ENCODE measurements at regions not wholly inside any gene's neighbourhood (a gene's known extent, or its start where the extent isn't known, plus 50 kb on each side); places are given as distances from the start of the nearest gene placed in this dataset.

GRCh38 chr1:61579802-61580201 is 145.1 kb downstream of the TM2D1 start:
- Mint-ChIP-seq H3K36me3 (ENCODE audit: low read depth, unreplicated experiment) (no peaks in the 10 kb centered on the region), H3K4me3 (ENCODE audit: unreplicated experiment) (no peak overlapping the region), H3K27ac (ENCODE audit: unreplicated experiment) (no peak overlapping the region), H3K4me1 (ENCODE audit: low read depth, unreplicated experiment) (no peaks in the 10 kb centered on the region), H3K27me3 (ENCODE audit: low read depth, unreplicated experiment) (peaks cover 14% of the 10 kb centered on the region), H3K9me3 (ENCODE audit: unreplicated experiment) (peaks cover 5% of the 10 kb centered on the region)
- no peak for DNase-seq (ENCODE audit: low read depth)
- TF ChIP-seq CTCF (IDR thresholded peaks at IDR 0.05; ENCODE audit: insufficient read depth, low read depth, low read length) (no peak), EZH2 (IDR thresholded peaks at IDR 0.05; ENCODE audit: insufficient read depth, low read length) (no peak)
- no peaks in the 10 kb centered on the region for H4K20me1 ChIP-seq (ENCODE audit: insufficient read depth, low read length)
- no peaks in the 10 kb centered on the region for H3K79me2 ChIP-seq (ENCODE audit: insufficient read depth, low read length)
- no peaks in the 10 kb centered on the region for H3K36me3 ChIP-seq (ENCODE audit: insufficient read depth, low read length)
- no peak overlapping the region for H3K4me3 ChIP-seq (ENCODE audit: insufficient read depth, low read depth, low read length)
- no peak overlapping the region for H3K9ac ChIP-seq (ENCODE audit: low read length)
- peaks cover 2% of the 10 kb centered on the region for H3K27me3 ChIP-seq (ENCODE audit: insufficient read depth, low read length)
- no peak overlapping the region for H2AFZ ChIP-seq (ENCODE audit: low read depth, low read length)
- no peaks in the 10 kb centered on the region for H3K9me3 ChIP-seq (ENCODE audit: insufficient read depth, low read depth, low read length)
- no peaks in the 10 kb centered on the region for H3K4me1 ChIP-seq (ENCODE audit: insufficient read depth, low read length)
- no peak for FAIRE-seq
- H3K4me2 ChIP-seq (ENCODE audit: low read length) = no peak overlapping the region
- H3K27ac ChIP-seq (ENCODE audit: low read depth, low read length) = no peak overlapping the region

GRCh38 chr1:61572046-61572445 is 152.9 kb downstream of the TM2D1 start:
- Mint-ChIP-seq H3K9me3 (ENCODE audit: unreplicated experiment) (peaks cover 6% of the 10 kb centered on the region), H3K27ac (ENCODE audit: unreplicated experiment) (no peak overlapping the region), H3K36me3 (ENCODE audit: low read depth, unreplicated experiment) (no peaks in the 10 kb centered on the region), H3K4me1 (ENCODE audit: low read depth, unreplicated experiment) (no peaks in the 10 kb centered on the region), H3K4me3 (ENCODE audit: unreplicated experiment) (no peak overlapping the region), H3K27me3 (ENCODE audit: low read depth, unreplicated experiment) (peaks cover 5% of the 10 kb centered on the region)
- Histone ChIP-seq H3K79me2 (ENCODE audit: insufficient read depth, low read length) (no peaks in the 10 kb centered on the region), H2AFZ (ENCODE audit: low read depth, low read length) (no peak overlapping the region), H3K27me3 (ENCODE audit: insufficient read depth, low read length) (no peaks in the 10 kb centered on the region), H3K36me3 (ENCODE audit: insufficient read depth, low read length) (no peaks in the 10 kb centered on the region), H3K4me3 (ENCODE audit: insufficient read depth, low read depth, low read length) (no peak overlapping the region), H3K4me1 (ENCODE audit: insufficient read depth, low read length) (no peaks in the 10 kb centered on the region), H3K27ac (ENCODE audit: low read depth, low read length) (no peak overlapping the region), H3K9ac (ENCODE audit: low read length) (no peak overlapping the region), H4K20me1 (ENCODE audit: insufficient read depth, low read length) (no peaks in the 10 kb centered on the region), H3K4me2 (ENCODE audit: low read length) (no peak overlapping the region), H3K9me3 (ENCODE audit: insufficient read depth, low read depth, low read length) (no peaks in the 10 kb centered on the region)
- TF ChIP-seq CTCF (IDR thresholded peaks at IDR 0.05; ENCODE audit: insufficient read depth, low read depth, low read length) (no peak), EZH2 (IDR thresholded peaks at IDR 0.05; ENCODE audit: insufficient read depth, low read length) (no peak)
- DNase-seq (ENCODE audit: low read depth) (no peak), FAIRE-seq (no peak)

- no peaks in the 10 kb centered on the region for H3K36me3 Mint-ChIP-seq (ENCODE audit: low read depth, unreplicated experiment)
- DNase-seq (ENCODE audit: low read depth) (no peak), FAIRE-seq (no peak)
- no peak overlapping the region for H3K4me2 ChIP-seq (ENCODE audit: low read length)
- H3K27ac Mint-ChIP-seq (ENCODE audit: unreplicated experiment) = no peak overlapping the region
- H3K4me1 ChIP-seq (ENCODE audit: insufficient read depth, low read length) = no peaks in the 10 kb centered on the region
- no peak overlapping the region for H3K9ac ChIP-seq (ENCODE audit: low read length)
- H2AFZ ChIP-seq (ENCODE audit: low read depth, low read length) = no peak overlapping the region
- H3K27me3 Mint-ChIP-seq (ENCODE audit: low read depth, unreplicated experiment) = no peaks in the 10 kb centered on the region
- H3K4me3 Mint-ChIP-seq (ENCODE audit: unreplicated experiment) = no peak overlapping the region
- no peak overlapping the region for H3K27ac ChIP-seq (ENCODE audit: low read depth, low read length)
- H3K4me3 ChIP-seq (ENCODE audit: insufficient read depth, low read depth, low read length) = no peak overlapping the region
- no peak for TF ChIP-seq CTCF (IDR thresholded peaks at IDR 0.05; ENCODE audit: insufficient read depth, low read depth, low read length)
- no peak for TF ChIP-seq EZH2 (IDR thresholded peaks at IDR 0.05; ENCODE audit: insufficient read depth, low read length)
- no peaks in the 10 kb centered on the region for H4K20me1 ChIP-seq (ENCODE audit: insufficient read depth, low read length)
- H3K9me3 Mint-ChIP-seq (ENCODE audit: unreplicated experiment) = peaks cover 10% of the 10 kb centered on the region
- H3K4me1 Mint-ChIP-seq (ENCODE audit: low read depth, unreplicated experiment) = no peaks in the 10 kb centered on the region
- H3K9me3 ChIP-seq (ENCODE audit: insufficient read depth, low read depth, low read length) = peaks cover 11% of the 10 kb centered on the region
- no peaks in the 10 kb centered on the region for H3K27me3 ChIP-seq (ENCODE audit: insufficient read depth, low read length)
- H3K79me2 ChIP-seq (ENCODE audit: insufficient read depth, low read length) = no peaks in the 10 kb centered on the region
- no peaks in the 10 kb centered on the region for H3K36me3 ChIP-seq (ENCODE audit: insufficient read depth, low read length)
Measured at GRCh38 chr1:61570191-61570590, 154.8 kb downstream of the TM2D1 start.
